HG03103 (cell line): ENCODE measurements at regions not wholly inside any gene's neighbourhood (a gene's known extent, or its start where the extent isn't known, plus 50 kb on each side); places are given as distances from the start of the nearest gene placed in this dataset.
A peak's percentile ranks its signal among the peaks of the same experiment; 100 is the strongest.
"Not testable (repeated sequence)": the region's sequence is repeated elsewhere in the genome, so short reads cannot be mapped to it uniquely, and the experiment has no call there.

ENCODE experiments used
- ATAC-seq: cut with Tn5 transposase; IDR thresholded peaks from one replicate; pipeline ENCODE4 v1.9.1; 2021; ENCODE audit warnings: low read depth; ENCODE audit not compliant: unreplicated experiment

- ATAC-seq, result not testable (repeated sequence)
Observed at GRCh38 chr4:82301390-82301789, 72.4 kb downstream of the HNRNPD start.

- ATAC-seq, result peak; percentile 99
Observed at GRCh38 chr4:82293304-82293703, 80.5 kb downstream of the HNRNPD start.

- no peak for ATAC-seq
Observed at GRCh38 chr4:82287720-82288119, 86.1 kb downstream of the HNRNPD start.

GRCh38 chr4:82284858-82285805, 88.7 kb downstream of the HNRNPD start:
- ATAC-seq, result peak; percentile 99

GRCh38 chr4:82284475-82284857, 89.3 kb downstream of the HNRNPD start:
- no peak for ATAC-seq

GRCh38 chr4:82282875-82283274, 90.9 kb downstream of the HNRNPD start:
- no peak for ATAC-seq

- not testable (repeated sequence) for ATAC-seq
Observed at GRCh38 chr4:82279550-82279949, 94.2 kb downstream of the HNRNPD start.

GRCh38 chr4:82276332-82276640, 97.5 kb downstream of the HNRNPD start:
- no peak for ATAC-seq

- no peak for ATAC-seq
Observed at GRCh38 chr4:82275431-82276331, 98.1 kb downstream of the HNRNPD start.

- ATAC-seq, result not testable (repeated sequence)
Observed at GRCh38 chr4:82274700-82275099, 99.1 kb downstream of the HNRNPD start.

GRCh38 chr4:82272523-82272922, 101.3 kb downstream of the HNRNPD start:
- ATAC-seq, result not testable (repeated sequence)

GRCh38 chr4:82271915-82272480, 101.8 kb downstream of the HNRNPD start:
- not testable (repeated sequence) for ATAC-seq

GRCh38 chr4:82268826-82269193, 105.0 kb downstream of the HNRNPD start:
- ATAC-seq, result no peak

GRCh38 chr4:82268050-82268825, 105.6 kb downstream of the HNRNPD start:
- ATAC-seq, result peak; percentile 63

GRCh38 chr4:82267506-82267905, 106.3 kb downstream of the HNRNPD start:
- no peak for ATAC-seq

GRCh38 chr4:82266345-82266744, 107.4 kb downstream of the HNRNPD start:
- ATAC-seq, result no peak

- no peak for ATAC-seq
Observed at GRCh38 chr4:82261084-82261483, 112.7 kb downstream of the HNRNPD start.

GRCh38 chr4:82260632-82261031, 113.2 kb downstream of the HNRNPD start:
- no peak for ATAC-seq

GRCh38 chr4:82256718-82257117, 117.1 kb downstream of the HNRNPD start:
- no peak for ATAC-seq

GRCh38 chr4:82255657-82256056, 118.1 kb downstream of the HNRNPD start:
- no peak for ATAC-seq
